HS-5 (cell line): ENCODE measurements at regions not wholly inside any gene's neighbourhood (a gene's known extent, or its start where the extent isn't known, plus 50 kb on each side); places are given as distances from the start of the nearest gene placed in this dataset.
A peak's percentile ranks its signal among the peaks of the same experiment; 100 is the strongest.
"Not testable (repeated sequence)": the region's sequence is repeated elsewhere in the genome, so short reads cannot be mapped to it uniquely, and the experiment has no call there.

Experiments
- DNase-seq: peaks from one replicate; pipeline ENCODE4 v3.0.0-alpha.2; 2012; ENCODE audit warnings: low read depth

GRCh38 chr6:159522877-159523547 is 170.0 kb downstream of the SOD2 start:
- no peak for DNase-seq

- DNase-seq: no peak
These were observed 171.1 kb downstream of the SOD2 start for GRCh38 chr6:159521962-159522361.

GRCh38 chr6:159520002-159520401 is 173.0 kb downstream of the SOD2 start:
- DNase-seq: no peak

GRCh38 chr6:159515811-159516210 is 177.2 kb downstream of the SOD2 start:
- not testable (repeated sequence) for DNase-seq

GRCh38 chr6:159513914-159514313 is 179.1 kb downstream of the SOD2 start:
- no peak for DNase-seq

- no peak for DNase-seq
These were observed 179.8 kb downstream of the SOD2 start for GRCh38 chr6:159513074-159513720.

- DNase-seq: no peak
These were observed 180.5 kb downstream of the SOD2 start for GRCh38 chr6:159512571-159512970.

- no peak for DNase-seq
These were observed 180.9 kb downstream of the SOD2 start for GRCh38 chr6:159512104-159512503.

- no peak for DNase-seq
These were observed 182.9 kb downstream of the SOD2 start for GRCh38 chr6:159510141-159510540.

- no peak for DNase-seq
These were observed 184.1 kb downstream of the SOD2 start for GRCh38 chr6:159508931-159509330.

- no peak for DNase-seq
These were observed 187.0 kb downstream of the SOD2 start for GRCh38 chr6:159506048-159506447.

- no peak for DNase-seq
These were observed 187.7 kb downstream of the SOD2 start for GRCh38 chr6:159505140-159505922.

- no peak for DNase-seq
These were observed 191.5 kb downstream of the SOD2 start for GRCh38 chr6:159501558-159501957.

GRCh38 chr6:159499034-159499433 is 194.0 kb downstream of the SOD2 start:
- DNase-seq: no peak

- DNase-seq: no peak
These were observed 198.5 kb downstream of the SOD2 start for GRCh38 chr6:159494586-159494972.

GRCh38 chr6:159493898-159494585 is 199.0 kb downstream of the SOD2 start:
- DNase-seq: no peak

- no peak for DNase-seq
These were observed 199.7 kb downstream of the SOD2 start for GRCh38 chr6:159493231-159493897.

- DNase-seq: no peak
These were observed 202.6 kb downstream of the SOD2 start for GRCh38 chr6:159490298-159490937.

GRCh38 chr6:159487636-159488035 is 205.4 kb downstream of the SOD2 start:
- peak; percentile 32 for DNase-seq

- DNase-seq: no peak
These were observed 209.8 kb downstream of the SOD2 start for GRCh38 chr6:159483259-159483658.

- no peak for DNase-seq
These were observed 211.1 kb downstream of the SOD2 start for GRCh38 chr6:159481897-159482296.
